ENCODE measurements at regions not wholly inside any gene's neighbourhood (a gene's known extent, or its start where the extent isn't known, plus 50 kb on each side); places are given as distances from the start of the nearest gene placed in this dataset.

GRCh38 chr2:53181759-53182158 lies 585.8 kb upstream of the CHAC2 start:
- TF ChIP-seq, protein P1, sequence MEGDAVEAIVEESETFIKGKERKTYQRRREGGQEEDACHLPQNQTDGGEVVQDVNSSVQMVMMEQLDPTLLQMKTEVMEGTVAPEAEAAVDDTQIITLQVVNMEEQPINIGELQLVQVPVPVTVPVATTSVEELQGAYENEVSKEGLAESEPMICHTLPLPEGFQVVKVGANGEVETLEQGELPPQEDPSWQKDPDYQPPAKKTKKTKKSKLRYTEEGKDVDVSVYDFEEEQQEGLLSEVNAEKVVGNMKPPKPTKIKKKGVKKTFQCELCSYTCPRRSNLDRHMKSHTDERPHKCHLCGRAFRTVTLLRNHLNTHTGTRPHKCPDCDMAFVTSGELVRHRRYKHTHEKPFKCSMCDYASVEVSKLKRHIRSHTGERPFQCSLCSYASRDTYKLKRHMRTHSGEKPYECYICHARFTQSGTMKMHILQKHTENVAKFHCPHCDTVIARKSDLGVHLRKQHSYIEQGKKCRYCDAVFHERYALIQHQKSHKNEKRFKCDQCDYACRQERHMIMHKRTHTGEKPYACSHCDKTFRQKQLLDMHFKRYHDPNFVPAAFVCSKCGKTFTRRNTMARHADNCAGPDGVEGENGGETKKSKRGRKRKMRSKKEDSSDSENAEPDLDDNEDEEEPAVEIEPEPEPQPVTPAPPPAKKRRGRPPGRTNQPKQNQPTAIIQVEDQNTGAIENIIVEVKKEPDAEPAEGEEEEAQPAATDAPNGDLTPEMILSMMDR (IDR thresholded peaks at IDR 0.05): no peak
- no peak for TF ChIP-seq POLR2A (IDR thresholded peaks at IDR 0.05)
